Neural cell (in vitro differentiated cells): ENCODE measurements at regions not wholly inside any gene's neighbourhood (a gene's known extent, or its start where the extent isn't known, plus 50 kb on each side); places are given as distances from the start of the nearest gene placed in this dataset.

ENCODE experiments used
- H2AFZ ChIP-seq: fragments of 200-600, 300-800 bp; sonication (generic), shearing (Covaris generic); 2 replicates; pipeline ENCODE4 v1.6.0; 2014; ENCODE audit warnings: low read depth, mild to moderate bottlenecking, antibody characterized with exemption, low read length, moderate library complexity
- H3F3A ChIP-seq: fragments of 200-600 bp; shearing (Covaris generic); 2 replicates; pipeline ENCODE4 v1.6.1; 2016; ENCODE audit warnings: mild to moderate bottlenecking, moderate library complexity, mixed read lengths, antibody characterized with exemption, low read length; ENCODE audit not compliant: insufficient read depth, poor library complexity, severe bottlenecking
- H3K27ac ChIP-seq: fragments of 200-600, 300-800 bp; sonication (generic), shearing (Covaris generic); 2 replicates; pipeline ENCODE4 v1.5.1; 2014; ENCODE audit warnings: mild to moderate bottlenecking, low read length, moderate library complexity
- H3K27me3 ChIP-seq: fragments of 300-800, 200-600 bp; sonication (generic), shearing (Covaris generic); 2 replicates; pipeline ENCODE4 v1.6.0; 2014; ENCODE audit warnings: mild to moderate bottlenecking, low read depth, low read length, moderate library complexity; ENCODE audit not compliant: insufficient read depth
- H3K36me3 ChIP-seq: fragments of 300-800, 200-600 bp; sonication (generic), shearing (Covaris generic); 2 replicates; pipeline ENCODE4 v1.5.1; 2014; ENCODE audit warnings: mild to moderate bottlenecking, antibody characterized with exemption, low read length, moderate library complexity; ENCODE audit not compliant: insufficient read depth
- H3K4me2 ChIP-seq: fragments of 300-800, 200-600 bp; sonication (generic), shearing (Covaris generic); 2 replicates; pipeline ENCODE4 v1.6.0; 2014; ENCODE audit warnings: mild to moderate bottlenecking, low read length
- H3K4me3 ChIP-seq: fragments of 300-800, 200-600 bp; sonication (generic), shearing (Covaris generic); 2 replicates; pipeline ENCODE4 v1.5.1; 2014; ENCODE audit warnings: mild to moderate bottlenecking, low read length, moderate library complexity
- H3K79me2 ChIP-seq: fragments of 200-600 bp; shearing (Covaris generic); replicated peaks from 2 replicates; pipeline ENCODE4 v1.6.0; 2014; ENCODE audit warnings: mild to moderate bottlenecking, low read length, moderate library complexity; ENCODE audit not compliant: insufficient read depth
- H3K9ac ChIP-seq: fragments of 300-800, 200-600 bp; sonication (generic), shearing (Covaris generic); 2 replicates; pipeline ENCODE4 v1.6.1; 2016; ENCODE audit warnings: mild to moderate bottlenecking, low read length, mixed read lengths
- H3K9me2 ChIP-seq: fragments of 200-600 bp; shearing (Covaris generic); 2 replicates; pipeline ENCODE4 v1.6.1; 2016; ENCODE audit warnings: mild to moderate bottlenecking, low read length, mixed read lengths; ENCODE audit not compliant: insufficient read depth
- H3K9me3 ChIP-seq: fragments of 200-600, 300-800 bp; sonication (generic), shearing (Covaris generic); 2 replicates; pipeline ENCODE4 v1.6.1; 2016; ENCODE audit warnings: mild to moderate bottlenecking, mixed run types, low read length, moderate library complexity, mixed read lengths
- H4K20me1 ChIP-seq: fragments of 200-600 bp; shearing (Covaris generic); 2 replicates; pipeline ENCODE4 v1.6.1; 2016; ENCODE audit warnings: mild to moderate bottlenecking, mixed run types; ENCODE audit not compliant: insufficient read depth
- CTCF ChIP-seq: fragments of 450-650 bp; IDR thresholded peaks from 2 replicates; pipeline ENCODE4 v1.5.1; 2014; ENCODE audit warnings: antibody characterized with exemption, mild to moderate bottlenecking, moderate library complexity; ENCODE audit not compliant: poor library complexity, severe bottlenecking
- EP300 ChIP-seq: fragments of 450-650 bp; conservative IDR thresholded peaks from 2 replicates; pipeline ENCODE4 v1.6.1; 2014; ENCODE audit warnings: antibody characterized with exemption, mild to moderate bottlenecking, moderate library complexity; ENCODE audit not compliant: poor library complexity, severe bottlenecking
- EZH2 ChIP-seq: fragments of 200-600, 300-800 bp; shearing (Covaris generic), sonication (generic); IDR thresholded peaks from 2 replicates; pipeline ENCODE4 v1.6.1; 2014; ENCODE audit warnings: antibody characterized with exemption, low read length, borderline replicate concordance, mild to moderate bottlenecking; ENCODE audit not compliant: insufficient read depth, poor library complexity, severe bottlenecking
- MXI1 ChIP-seq: fragments of 450-650 bp; conservative IDR thresholded peaks from 2 replicates; pipeline ENCODE4 v1.6.1; 2014; ENCODE audit warnings: antibody characterized with exemption, mild to moderate bottlenecking; ENCODE audit not compliant: poor library complexity, severe bottlenecking
- POLR2AphosphoS5 ChIP-seq: IDR thresholded peaks from 2 replicates; pipeline ENCODE4 v1.6.1; 2012
- RAD21 ChIP-seq: fragments of 450-650 bp; conservative IDR thresholded peaks from 2 replicates; pipeline ENCODE4 v1.6.1; 2014; ENCODE audit warnings: antibody characterized with exemption, mild to moderate bottlenecking, moderate library complexity
- REST ChIP-seq: IDR thresholded peaks from 2 replicates; pipeline ENCODE4 v1.6.1; 2012; ENCODE audit warnings: borderline replicate concordance
- SMC3 ChIP-seq: fragments of 450-650 bp; conservative IDR thresholded peaks from 2 replicates; pipeline ENCODE4 v1.6.1; 2014; ENCODE audit warnings: antibody characterized with exemption, mild to moderate bottlenecking, moderate library complexity; ENCODE audit not compliant: poor library complexity
- TAF1 ChIP-seq: IDR thresholded peaks from 2 replicates; pipeline ENCODE4 v1.6.1; 2012; ENCODE audit warnings: low read depth

GRCh38 chr9:87138128-87139040, 191.1 kb upstream of the GAS1 start:
- no peaks in the 10 kb centered on the region for H3K27me3 ChIP-seq
- no peaks in the 10 kb centered on the region for H3K36me3 ChIP-seq
- H3F3A ChIP-seq = no peaks in the 10 kb centered on the region
- TF ChIP-seq CTCF (no peak), SMC3 (no peak), POLR2AphosphoS5 (peak; percentile 22), EP300 (no peak), EZH2 (no peak), MXI1 (no peak)
- no peak overlapping the region for H3K4me2 ChIP-seq
- H3K9ac ChIP-seq = no peak overlapping the region
- no peak overlapping the region for H3K4me3 ChIP-seq
- no peak overlapping the region for H2AFZ ChIP-seq
- H3K79me2 ChIP-seq = no peaks in the 10 kb centered on the region
- no peak overlapping the region for H3K27ac ChIP-seq
- H4K20me1 ChIP-seq = no peaks in the 10 kb centered on the region
- no peaks in the 10 kb centered on the region for H3K9me3 ChIP-seq
- no peaks in the 10 kb centered on the region for H3K9me2 ChIP-seq

GRCh38 chr9:87139099-87139730, 191.9 kb upstream of the GAS1 start:
- Histone ChIP-seq H3K27ac (no peak overlapping the region), H3K4me2 (no peak overlapping the region), H3F3A (no peaks in the 10 kb centered on the region), H3K79me2 (no peaks in the 10 kb centered on the region), H3K27me3 (no peaks in the 10 kb centered on the region), H2AFZ (no peak overlapping the region), H4K20me1 (no peaks in the 10 kb centered on the region), H3K9me2 (no peaks in the 10 kb centered on the region), H3K36me3 (no peaks in the 10 kb centered on the region), H3K9me3 (no peaks in the 10 kb centered on the region), H3K9ac (no peak overlapping the region), H3K4me3 (no peak overlapping the region)
- no peak for TF ChIP-seq POLR2AphosphoS5
- no peak for TF ChIP-seq MXI1
- no peak for TF ChIP-seq TAF1
- no peak for TF ChIP-seq REST
- no peak for TF ChIP-seq EZH2
- TF ChIP-seq RAD21 = no peak
